AG04450 (cell line): ENCODE measurements at regions not wholly inside any gene's neighbourhood (a gene's known extent, or its start where the extent isn't known, plus 50 kb on each side); places are given as distances from the start of the nearest gene placed in this dataset.

Experiments
- CTCF ChIA-PET: fragments of 300-600, 350-600 bp; formaldehyde crosslinking; extraction: SDS; loops from one replicate; lab custom pipeline; 2022; ENCODE audit warnings: antibody characterized with exemption, inconsistent platforms; lab: Charles Lee
- POLR2A ChIA-PET: fragments of 350-600 bp; formaldehyde crosslinking; extraction: SDS; loops from one replicate; lab custom pipeline; 2021; ENCODE audit warnings: antibody characterized with exemption, inconsistent platforms; lab: Yijun Ruan, JAX
- DNase-seq: peaks from one replicate; pipeline ENCODE4 v3.0.0-alpha.2; 2011; ENCODE audit warnings: low read depth, low spot score
- H3K27ac ChIP-seq: one replicate; pipeline ENCODE4 v1.5.1; 2012; ENCODE audit warnings: low read depth, low read length, control low read depth
- H3K27me3 ChIP-seq: one replicate; pipeline ENCODE4 v1.6.0; 2012; ENCODE audit warnings: low read length; ENCODE audit not compliant: control insufficient read depth, insufficient read depth
- H3K4me3 ChIP-seq: 2 replicates; pipeline ENCODE4 v1.5.1; 2011; ENCODE audit warnings: mild to moderate bottlenecking, low read depth, low read length, control low read depth
- H3K9me3 ChIP-seq: 2 replicates; pipeline ENCODE4 v1.5.1; 2012; ENCODE audit warnings: low read length; ENCODE audit not compliant: control insufficient read depth, insufficient read depth
- CTCF ChIP-seq: IDR thresholded peaks from 2 replicates; pipeline ENCODE4 v1.5.1; 2011; ENCODE audit warnings: low read depth, low read length, control low read depth, inconsistent platforms

- CTCF ChIA-PET: no interaction called here
- H3K4me3 ChIP-seq: no peak overlapping the region
- no peak for DNase-seq
- H3K27me3 ChIP-seq: no peaks in the 10 kb centered on the region
- H3K9me3 ChIP-seq: no peaks in the 10 kb centered on the region
- POLR2A ChIA-PET: no interaction called here
- TF ChIP-seq CTCF: no peak
- no peak overlapping the region for H3K27ac ChIP-seq
Observed at GRCh38 chr14:44712024-44712815, 205.1 kb upstream of the FSCB start.

GRCh38 chr14:44701563-44702263 lies 194.6 kb upstream of the FSCB start:
- ChIA-PET POLR2A (no interaction called here), CTCF (no interaction called here)
- DNase-seq: no peak

GRCh38 chr14:44700694-44701093 lies 193.6 kb upstream of the FSCB start:
- H3K9me3 ChIP-seq: peaks cover 6% of the 10 kb centered on the region; the same call in 1 of the 2 replicates
- no peaks in the 10 kb centered on the region for H3K27me3 ChIP-seq
- no peak for DNase-seq
- no peak overlapping the region for H3K4me3 ChIP-seq
- ChIA-PET POLR2A (no interaction called here), CTCF (no interaction called here)
- H3K27ac ChIP-seq: no peak overlapping the region
- TF ChIP-seq CTCF: no peak

More at GRCh38 chr14:44701563-44702263, 194.6 kb upstream of the FSCB start:
- Histone ChIP-seq H3K27me3 (no peaks in the 10 kb centered on the region), H3K27ac (no peak overlapping the region), H3K4me3 (no peak overlapping the region), H3K9me3 (peaks cover 6% of the 10 kb centered on the region; the same call in 1 of the 2 replicates)
- no peak for TF ChIP-seq CTCF

GRCh38 chr14:44700184-44700583 lies 193.1 kb upstream of the FSCB start:
- Histone ChIP-seq H3K27ac (no peak overlapping the region), H3K4me3 (no peak overlapping the region), H3K9me3 (peaks cover 6% of the 10 kb centered on the region; the same call in 1 of the 2 replicates), H3K27me3 (no peaks in the 10 kb centered on the region)
- ChIA-PET CTCF (no interaction called here), POLR2A (no interaction called here)
- peak; percentile 26 for DNase-seq
- no peak for TF ChIP-seq CTCF

- no peak overlapping the region for H3K27ac ChIP-seq
- CTCF ChIA-PET: no interaction called here
- POLR2A ChIA-PET: no interaction called here
- H3K9me3 ChIP-seq: peaks cover 6% of the 10 kb centered on the region; the same call in 1 of the 2 replicates
- DNase-seq: no peak
- TF ChIP-seq CTCF: no peak
- H3K4me3 ChIP-seq: no peak overlapping the region
- H3K27me3 ChIP-seq: no peaks in the 10 kb centered on the region
Observed at GRCh38 chr14:44699391-44699790, 192.3 kb upstream of the FSCB start.
